HG03354 (cell line): ENCODE measurements at regions not wholly inside any gene's neighbourhood (a gene's known extent, or its start where the extent isn't known, plus 50 kb on each side); places are given as distances from the start of the nearest gene placed in this dataset.
"Not testable (repeated sequence)": the region's sequence is repeated elsewhere in the genome, so short reads cannot be mapped to it uniquely, and the experiment has no call there.

Source experiments
- ATAC-seq: cut with Tn5 transposase; IDR thresholded peaks from one replicate; pipeline ENCODE4 v1.9.1; 2021; ENCODE audit warnings: mild to moderate bottlenecking; ENCODE audit not compliant: unreplicated experiment, poor library complexity, severe bottlenecking

GRCh38 chr4:3910161-3910950 is 144.2 kb downstream of the ADRA2C start:
- ATAC-seq = not testable (repeated sequence)

- ATAC-seq = no peak
Measured at GRCh38 chr4:3911252-3911856, 145.2 kb downstream of the ADRA2C start.

DNA sequence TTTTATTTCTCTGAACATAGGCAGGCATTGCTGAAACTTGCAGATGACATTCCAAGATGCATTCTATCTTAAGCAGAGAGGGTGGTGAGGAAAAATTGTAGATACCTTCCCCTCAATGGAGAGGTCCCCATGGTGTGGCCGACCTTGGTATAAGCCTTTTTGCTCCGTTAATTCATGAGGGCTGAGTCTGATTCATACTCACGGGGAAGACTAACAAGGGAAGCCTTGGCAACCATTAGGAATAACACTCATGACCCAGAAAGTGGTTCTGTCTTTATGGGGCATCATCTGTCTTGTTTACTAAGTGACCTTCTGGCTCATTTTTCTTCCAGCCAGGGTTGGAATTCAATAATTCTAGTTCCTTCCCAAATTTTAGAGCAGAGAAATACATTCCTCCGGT is 148.3 kb downstream of the ADRA2C start:
- not testable (repeated sequence) for ATAC-seq

- ATAC-seq = not testable (repeated sequence)
Measured at GRCh38 chr4:3919509-3919908, 153.3 kb downstream of the ADRA2C start.

DNA sequence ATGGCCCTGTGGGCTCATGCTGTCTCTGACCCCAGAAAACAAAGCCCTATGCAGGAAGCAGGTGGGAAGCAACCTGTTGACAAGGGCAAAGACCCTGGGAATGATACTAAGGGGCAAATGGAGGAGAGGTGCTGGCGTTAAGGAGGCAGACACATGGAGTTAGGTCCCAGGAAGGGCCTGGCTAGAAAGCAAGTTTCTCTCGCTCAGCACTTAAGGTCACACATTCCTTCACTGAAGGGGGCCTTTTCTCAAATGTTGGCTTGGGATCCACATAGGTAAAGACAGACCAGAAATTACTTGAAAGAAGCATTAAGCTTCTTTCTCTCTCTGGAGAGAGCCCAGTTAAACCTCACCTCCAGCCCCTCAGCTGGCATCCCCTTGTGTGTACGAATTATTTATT is 155.7 kb downstream of the ADRA2C start:
- not testable (repeated sequence) for ATAC-seq

DNA sequence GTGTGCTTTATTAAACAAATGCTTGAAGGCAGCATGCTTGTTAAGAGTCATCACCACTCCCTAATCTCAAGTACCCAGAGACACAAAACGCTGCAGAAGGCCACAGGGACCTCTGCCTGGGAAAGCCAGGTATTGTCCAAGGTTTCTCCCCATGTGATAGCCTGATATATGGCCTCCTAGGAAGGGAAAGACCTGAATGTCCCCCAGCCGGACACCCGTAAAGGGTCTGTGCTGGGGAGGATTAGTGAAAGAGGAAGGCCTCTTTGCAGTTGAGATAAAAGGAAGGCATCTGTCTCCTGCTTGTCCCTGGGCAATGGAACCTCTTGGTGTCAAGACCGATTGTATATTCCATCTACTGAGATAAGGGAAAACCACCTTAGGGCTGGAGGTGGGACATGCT is 159.7 kb downstream of the ADRA2C start:
- not testable (repeated sequence) for ATAC-seq

DNA sequence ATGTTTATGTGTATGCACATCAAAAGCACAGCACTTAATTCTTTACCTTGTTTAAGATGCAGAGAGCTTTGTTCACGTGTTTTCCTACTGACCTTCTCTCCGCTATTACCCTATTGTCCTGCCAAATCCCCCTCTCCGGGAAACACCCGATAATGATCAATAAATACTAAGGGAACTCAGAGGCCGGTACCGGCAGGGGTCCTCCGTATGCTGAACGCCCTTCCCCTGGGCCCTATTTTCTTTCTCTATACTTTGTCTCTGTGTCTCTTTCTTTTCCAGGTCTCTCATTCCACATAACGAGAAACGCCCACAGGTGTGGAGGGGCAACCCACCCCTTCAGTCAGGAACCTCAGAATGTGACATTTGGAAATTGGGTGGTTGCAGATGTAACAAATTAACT is 160.1 kb downstream of the ADRA2C start:
- not testable (repeated sequence) for ATAC-seq

DNA sequence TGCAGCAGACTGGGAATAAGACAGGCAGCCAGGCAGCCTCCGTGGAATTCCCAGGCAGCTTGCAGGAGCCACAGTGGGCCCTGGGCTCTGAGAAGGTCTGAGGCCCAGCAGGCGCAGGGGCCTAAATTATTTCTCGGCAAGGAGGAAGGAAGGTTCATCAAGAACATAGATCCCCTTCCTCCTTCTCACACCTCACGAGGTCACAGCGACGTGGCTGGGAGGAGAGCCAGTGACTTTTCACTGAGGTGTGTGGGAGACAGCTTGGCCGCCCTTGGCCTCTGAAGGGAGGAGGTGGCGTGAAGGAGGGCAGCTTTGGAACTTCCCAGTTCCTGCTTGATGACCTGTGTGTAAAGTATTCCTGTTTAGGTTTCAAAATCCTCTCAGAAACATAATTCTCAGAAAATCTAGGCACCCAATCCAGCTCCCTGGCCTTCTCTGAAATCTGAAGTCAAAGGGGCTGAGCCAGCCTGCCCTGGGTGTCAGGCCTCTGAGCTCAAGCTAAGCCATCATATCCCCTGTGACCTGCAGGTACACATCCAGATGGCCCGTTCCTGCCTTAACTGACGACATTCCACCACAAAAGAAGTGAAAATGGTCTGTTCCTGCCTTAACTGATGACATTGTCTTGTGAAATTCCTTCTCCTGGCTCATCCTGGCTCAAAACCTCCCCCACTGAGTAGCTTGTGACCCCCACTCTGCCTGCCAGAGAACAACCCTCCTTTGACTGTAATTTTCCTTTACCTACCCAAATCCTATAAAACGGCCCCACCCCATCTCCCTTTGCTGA is 161.0 kb downstream of the ADRA2C start:
- not testable (repeated sequence) for ATAC-seq

DNA sequence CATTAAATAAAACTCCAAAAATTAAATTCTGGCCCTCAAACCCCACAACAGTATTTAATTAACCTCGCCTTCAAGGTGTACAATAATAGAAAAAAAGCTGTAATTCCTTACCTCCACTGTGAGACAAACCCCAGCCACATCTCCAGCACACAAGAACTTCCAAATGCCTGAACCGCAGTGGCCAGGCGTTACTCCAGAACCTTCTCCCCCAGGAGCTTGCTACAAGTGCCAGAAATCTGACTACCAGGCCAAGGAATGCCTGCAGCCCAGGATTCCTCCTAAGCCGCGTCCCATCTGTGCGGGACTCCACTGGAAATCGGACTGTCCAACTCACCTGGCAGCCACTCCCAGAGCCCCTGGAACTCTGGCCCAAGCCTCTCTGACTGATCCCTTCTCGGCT is 163.2 kb downstream of the ADRA2C start:
- ATAC-seq = not testable (repeated sequence)

- ATAC-seq = not testable (repeated sequence)
Measured at GRCh38 chr4:3932734-3933133, 166.5 kb downstream of the ADRA2C start.

DNA sequence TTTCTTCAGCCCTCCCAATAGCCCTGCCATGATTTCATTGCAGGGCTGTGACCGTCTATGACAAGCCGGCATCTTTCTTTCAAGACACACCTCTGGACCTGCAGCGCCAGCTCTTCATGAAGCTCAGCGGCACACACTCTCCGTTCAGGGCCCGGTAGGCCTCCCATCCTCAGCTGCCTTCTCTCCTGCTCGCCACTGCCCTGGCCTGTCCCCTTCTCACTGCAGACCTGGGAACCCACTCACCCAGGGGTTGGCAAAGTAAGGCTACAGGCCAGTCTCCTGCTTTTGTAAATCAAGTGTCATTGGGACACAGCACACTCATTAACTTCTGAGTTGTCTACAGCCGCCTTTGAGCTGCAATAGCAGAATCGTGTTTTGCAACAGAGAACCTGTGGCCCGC is 169.2 kb downstream of the ADRA2C start:
- ATAC-seq = not testable (repeated sequence)

DNA sequence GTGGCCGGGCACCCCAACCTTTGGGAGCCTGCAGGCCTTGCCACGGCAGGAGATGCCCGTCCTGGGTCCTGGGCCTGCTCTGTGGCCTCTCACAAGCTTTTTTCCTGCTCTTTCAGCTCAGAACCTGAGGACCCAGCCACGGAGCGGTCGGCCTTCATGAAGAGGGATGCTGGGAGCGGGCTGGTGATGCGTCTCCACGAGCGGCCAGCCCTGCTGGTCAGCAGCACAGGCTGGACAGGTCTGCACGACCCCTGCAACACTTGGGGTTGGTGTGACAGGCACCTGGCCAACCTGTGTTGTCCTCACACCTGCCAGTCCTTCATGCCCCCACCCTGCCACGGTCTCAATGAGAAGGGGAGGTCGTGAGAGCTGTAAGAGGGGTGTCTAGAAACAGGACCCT is 170.0 kb downstream of the ADRA2C start:
- no peak for ATAC-seq

DNA sequence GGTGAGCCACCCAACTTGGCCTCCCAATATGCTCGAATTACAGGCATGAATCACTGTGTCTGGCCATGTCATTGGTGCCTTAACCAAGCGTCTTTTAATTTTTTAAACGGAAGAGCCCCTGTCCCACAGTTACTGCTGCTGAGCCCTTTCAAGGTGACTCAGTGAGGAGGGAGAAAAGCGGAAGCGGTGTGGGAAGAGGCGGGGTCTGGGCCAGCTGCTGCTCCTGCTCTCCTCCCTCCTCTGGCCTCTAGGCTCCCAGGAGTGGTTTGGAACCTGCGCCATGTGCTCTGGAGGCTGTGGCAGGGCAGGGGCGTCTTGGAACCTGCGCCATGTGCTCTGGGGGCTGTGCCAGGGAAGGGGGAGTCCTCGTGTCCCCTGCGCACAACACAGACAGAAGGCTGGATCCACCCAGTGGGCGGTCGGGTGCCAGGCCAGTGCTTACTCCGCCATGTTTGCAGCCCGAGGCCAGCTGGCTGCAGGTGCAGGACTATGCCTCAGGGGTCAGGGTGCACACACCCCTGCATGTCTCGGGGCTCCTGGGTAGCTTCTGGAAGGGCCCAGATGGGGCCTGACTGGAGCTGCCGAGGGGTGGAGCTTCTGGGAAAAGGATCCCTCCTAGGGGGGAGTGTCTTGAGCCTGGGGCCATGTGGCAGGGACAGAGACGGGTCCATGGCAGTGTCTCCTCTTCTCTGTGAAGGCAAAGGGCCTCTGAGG is 171.8 kb downstream of the ADRA2C start:
- ATAC-seq = not testable (repeated sequence)

DNA sequence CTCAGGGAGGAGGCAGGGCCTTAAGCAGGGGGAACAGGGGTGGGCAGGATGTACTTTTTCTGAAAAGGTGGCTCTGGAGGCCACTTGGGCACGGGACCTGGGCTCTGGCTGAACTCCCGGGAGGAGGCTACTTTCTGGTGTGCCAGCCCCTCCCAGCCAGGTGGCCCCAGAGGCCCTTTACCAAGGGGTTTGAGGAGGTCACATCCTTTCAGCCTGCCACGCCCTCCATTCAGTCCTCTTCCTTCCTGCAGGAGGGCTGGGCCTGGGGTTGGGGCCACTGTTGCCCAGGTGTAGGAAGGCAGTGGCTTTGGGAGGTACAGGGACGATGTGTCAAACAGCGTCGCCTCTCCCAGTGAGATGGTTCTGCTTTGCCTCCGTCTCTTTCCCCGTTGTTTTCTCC is 172.5 kb downstream of the ADRA2C start:
- ATAC-seq = not testable (repeated sequence)

DNA sequence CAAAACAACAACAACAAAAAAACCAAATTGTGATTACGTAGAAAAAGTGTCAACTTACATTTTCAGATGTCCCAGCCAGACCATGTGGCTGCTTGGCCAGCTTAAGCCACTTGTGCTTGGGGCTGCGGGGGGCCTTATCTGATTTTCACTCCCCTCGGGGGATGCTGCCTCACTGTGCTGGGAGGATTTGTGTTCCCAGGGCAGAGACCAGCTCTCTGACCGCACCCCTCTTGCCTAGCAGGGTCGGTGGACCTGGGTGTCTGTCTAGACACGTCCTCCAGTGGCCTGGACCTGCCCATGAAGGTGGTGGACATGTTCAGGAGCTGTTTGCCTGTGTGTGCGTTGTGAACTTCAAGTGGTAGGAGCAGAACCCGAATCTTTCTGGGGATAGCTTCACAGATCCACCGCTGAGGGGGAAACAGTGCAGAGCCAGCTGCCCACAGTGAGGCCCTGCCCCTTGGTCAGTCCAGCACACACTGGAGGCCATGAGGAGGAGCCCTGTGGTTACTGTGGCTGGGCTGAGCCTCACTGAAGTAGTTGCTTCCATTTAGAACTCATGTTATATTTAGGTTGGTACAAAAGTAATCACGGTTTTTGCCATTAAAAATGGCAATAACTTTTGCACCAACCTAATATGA is 173.9 kb downstream of the ADRA2C start:
- not testable (repeated sequence) for ATAC-seq

DNA sequence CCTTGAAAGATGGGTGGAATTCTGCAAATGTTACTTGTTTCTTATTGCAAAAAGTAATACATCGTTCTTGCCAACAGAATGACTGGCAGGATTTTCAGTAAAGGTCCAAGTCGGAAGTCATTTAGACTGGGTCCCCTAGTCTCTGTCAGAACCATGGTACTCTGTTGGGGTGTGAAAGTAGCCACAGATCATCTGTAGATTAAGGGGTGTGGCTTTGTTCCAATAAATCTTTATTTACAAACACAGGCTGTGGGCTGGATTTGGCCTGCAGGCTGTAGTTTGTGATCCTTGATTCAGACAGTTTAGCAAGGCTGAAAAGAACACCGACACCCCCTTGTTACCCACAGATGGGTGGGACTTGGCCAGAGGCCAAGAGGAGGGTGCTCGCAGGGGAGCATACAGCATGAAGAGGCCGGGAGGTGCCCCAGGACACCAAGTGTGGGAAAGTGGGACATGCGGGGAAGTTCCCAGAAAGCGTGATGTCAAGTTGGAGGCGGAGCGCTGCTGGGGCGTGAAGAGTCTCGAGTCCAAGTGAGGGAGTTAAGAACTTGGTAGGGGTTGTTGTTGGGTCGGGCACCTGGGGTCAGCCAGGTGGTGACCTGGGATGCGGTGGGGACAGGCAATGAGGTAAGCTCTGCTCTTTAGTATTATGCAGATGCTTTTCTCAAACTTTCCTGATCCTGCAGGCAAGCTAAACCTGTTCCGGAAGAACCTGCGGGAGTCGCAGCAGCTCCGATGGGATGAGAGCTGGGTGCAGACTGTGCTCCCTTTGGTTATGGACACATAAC is 175.7 kb downstream of the ADRA2C start:
- ATAC-seq = not testable (repeated sequence)

- ATAC-seq = not testable (repeated sequence)
Measured at GRCh38 chr4:3942569-3942971, 176.4 kb downstream of the ADRA2C start.

DNA sequence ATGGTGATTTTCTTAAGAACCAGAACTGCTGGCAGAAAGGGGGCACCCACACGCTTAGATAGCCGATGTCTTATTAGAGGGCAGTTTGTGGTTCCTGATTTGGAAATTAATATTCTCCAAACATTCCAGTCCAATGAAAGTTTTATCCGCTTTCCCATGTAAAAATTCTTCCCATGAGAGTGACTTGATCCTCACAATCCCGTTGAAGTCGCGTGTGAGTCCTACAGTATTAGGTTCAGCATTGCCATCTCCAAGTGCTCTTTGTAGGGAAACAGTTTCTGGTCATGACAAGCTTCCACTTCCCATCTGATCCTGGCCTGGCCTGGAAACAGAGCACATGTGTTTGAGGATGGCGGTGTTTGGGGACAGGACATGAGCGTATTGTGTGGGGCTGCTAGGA is 176.9 kb downstream of the ADRA2C start:
- ATAC-seq = not testable (repeated sequence)
